GM19023 (cell line): ENCODE measurements at regions not wholly inside any gene's neighbourhood (a gene's known extent, or its start where the extent isn't known, plus 50 kb on each side); places are given as distances from the start of the nearest gene placed in this dataset.
"Not testable (repeated sequence)": the region's sequence is repeated elsewhere in the genome, so short reads cannot be mapped to it uniquely, and the experiment has no call there.

Source experiments
- ATAC-seq: cut with Tn5 transposase; IDR thresholded peaks from one replicate; pipeline ENCODE4 v1.9.1; 2021; ENCODE audit warnings: mild to moderate bottlenecking, moderate library complexity; ENCODE audit not compliant: unreplicated experiment

- ATAC-seq = not testable (repeated sequence)
Observed at GRCh38 chr16:18152832-18153231, 183.7 kb downstream of the NPIPA8 start.

- not testable (repeated sequence) for ATAC-seq
Observed at GRCh38 chr16:18148132-18148531, 188.4 kb downstream of the NPIPA8 start.

- not testable (repeated sequence) for ATAC-seq
Observed at GRCh38 chr16:18146601-18147142, 189.9 kb downstream of the NPIPA8 start.

- ATAC-seq = not testable (repeated sequence)
Observed at GRCh38 chr16:18142066-18142465, 194.5 kb downstream of the NPIPA8 start.

- not testable (repeated sequence) for ATAC-seq
Observed at GRCh38 chr16:18136288-18136687, 200.2 kb downstream of the NPIPA8 start.

- ATAC-seq = not testable (repeated sequence)
Observed at GRCh38 chr16:18135024-18135423, 201.5 kb downstream of the NPIPA8 start.

- not testable (repeated sequence) for ATAC-seq
Observed at GRCh38 chr16:18131587-18131986, 204.9 kb downstream of the NPIPA8 start.

- not testable (repeated sequence) for ATAC-seq
Observed at GRCh38 chr16:18130478-18131120, 205.9 kb downstream of the NPIPA8 start.

- not testable (repeated sequence) for ATAC-seq
Observed at GRCh38 chr16:18127033-18127432, 209.5 kb downstream of the NPIPA8 start.

GRCh38 chr16:18119092-18119491, 217.4 kb downstream of the NPIPA8 start:
- not testable (repeated sequence) for ATAC-seq

GRCh38 chr16:18118684-18119083, 217.9 kb downstream of the NPIPA8 start:
- ATAC-seq = not testable (repeated sequence)

GRCh38 chr16:18118071-18118470, 218.5 kb downstream of the NPIPA8 start:
- ATAC-seq = not testable (repeated sequence)

GRCh38 chr16:18104412-18104811, 232.1 kb downstream of the NPIPA8 start:
- not testable (repeated sequence) for ATAC-seq

- not testable (repeated sequence) for ATAC-seq
Observed at GRCh38 chr16:18101077-18101476, 235.5 kb downstream of the NPIPA8 start.

- not testable (repeated sequence) for ATAC-seq
Observed at GRCh38 chr16:18092605-18093004, 243.9 kb downstream of the NPIPA8 start.

GRCh38 chr16:18080658-18081363, 255.7 kb downstream of the NPIPA8 start:
- ATAC-seq = not testable (repeated sequence)

GRCh38 chr16:18077910-18078309, 258.6 kb downstream of the NPIPA8 start:
- not testable (repeated sequence) for ATAC-seq

GRCh38 chr16:18072161-18072560, 264.4 kb downstream of the NPIPA8 start:
- ATAC-seq = no peak

- no peak for ATAC-seq
Observed at GRCh38 chr16:18069683-18070082, 266.9 kb downstream of the NPIPA8 start.

- ATAC-seq = no peak
Observed at GRCh38 chr16:18068477-18068876, 268.1 kb downstream of the NPIPA8 start.

GRCh38 chr16:18062713-18063112, 273.8 kb downstream of the NPIPA8 start:
- no peak for ATAC-seq

- no peak for ATAC-seq
Observed at GRCh38 chr16:18060351-18060750, 276.2 kb downstream of the NPIPA8 start.
